ENCODE measurements at regions not wholly inside any gene's neighbourhood (a gene's known extent, or its start where the extent isn't known, plus 50 kb on each side); places are given as distances from the start of the nearest gene placed in this dataset.

DNA sequence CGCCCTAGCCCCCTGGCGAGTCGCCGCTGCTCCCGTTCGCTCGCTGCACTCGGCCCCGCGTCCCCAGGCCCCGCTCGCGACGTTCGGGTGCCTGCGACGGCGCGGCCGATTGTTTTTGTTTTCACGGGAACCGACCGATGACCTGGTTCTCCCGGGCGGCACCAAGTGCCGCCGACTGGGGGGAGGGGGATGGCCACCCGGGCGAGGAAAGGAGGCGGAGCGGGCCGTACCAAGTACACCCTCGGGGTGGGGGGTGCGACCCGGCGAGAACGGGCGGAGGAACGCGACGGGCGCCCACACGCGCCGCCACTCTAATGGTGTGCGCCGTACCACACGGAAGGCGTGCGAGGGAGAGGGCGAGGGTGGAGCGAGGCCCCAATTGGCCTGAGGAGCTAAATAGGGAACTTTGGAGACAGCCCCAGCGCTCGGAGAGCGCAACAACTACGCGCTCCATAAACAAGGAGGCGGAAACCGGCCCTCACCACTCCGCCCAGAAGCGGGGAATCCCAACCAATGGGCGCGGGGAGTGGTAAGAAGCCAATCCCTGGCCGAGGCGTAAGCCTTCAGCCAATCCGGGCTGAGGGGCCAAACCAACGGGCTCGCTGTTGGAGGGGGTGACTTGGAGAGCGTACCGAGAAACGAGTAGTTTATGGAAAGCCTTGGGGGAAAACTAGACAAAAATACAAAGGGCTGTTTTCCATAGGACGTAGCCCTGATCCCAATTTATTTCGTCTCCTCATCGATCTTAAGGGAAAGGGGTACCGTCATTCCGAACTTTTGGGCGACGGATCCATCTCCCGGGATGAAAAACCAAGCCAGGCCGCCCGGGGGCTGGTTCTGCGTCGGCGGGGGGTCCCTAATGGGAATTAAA, 54.8 kb upstream of the PLGLB1 start:
- TF ChIP-seq MAX (IDR thresholded peaks at IDR 0.05) (peak; percentile 63; the same call in 1 of the 2 replicates), EP300 (IDR thresholded peaks at IDR 0.05; ENCODE audit: borderline replicate concordance) (0 out of 2 replicates have a peak, but pooled peaks have one; percentile 13), TAF1 (IDR thresholded peaks at IDR 0.05; ENCODE audit: low read depth) (peak; percentile 67; the same call in 1 of the 2 replicates)

- peak; percentile 62 for TF ChIP-seq CEBPB (IDR thresholded peaks at IDR 0.05)
These were observed 162.6 kb upstream of the PLGLB1 start for GRCh38 chr2:87184260-87184659.

DNA sequence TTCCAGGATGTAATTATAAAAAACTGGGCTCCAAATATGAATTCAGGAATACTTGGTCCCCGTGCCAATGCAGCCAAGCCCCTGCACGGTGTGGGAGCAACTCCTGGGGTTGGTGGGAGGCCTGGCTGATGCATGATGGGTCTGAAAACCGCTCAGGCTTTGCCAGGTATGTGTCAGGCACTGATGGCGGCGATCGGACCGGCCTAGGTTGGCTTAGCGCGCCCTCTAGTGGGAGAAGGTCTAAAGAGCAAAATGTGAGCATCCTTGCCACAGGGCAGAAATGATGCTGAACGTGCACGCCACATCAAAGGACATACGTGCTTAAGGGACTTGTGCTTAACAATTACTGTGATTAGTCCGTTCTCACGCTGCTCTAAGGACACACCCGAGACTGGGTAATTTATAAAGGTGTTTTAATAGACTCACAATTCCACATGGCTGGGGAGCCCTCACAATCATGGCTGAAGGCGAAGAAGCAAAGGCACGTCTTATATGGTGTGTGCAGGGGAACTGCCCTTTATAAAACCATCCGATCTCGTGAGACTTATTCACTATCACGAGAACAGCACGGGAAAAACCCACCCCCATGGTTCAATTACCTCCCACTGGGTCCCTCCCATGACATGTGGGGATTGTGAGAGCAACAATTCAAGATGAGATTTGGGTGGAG, 196.2 kb upstream of the PLGLB1 start:
- TF ChIP-seq RAD21 (IDR thresholded peaks at IDR 0.05; ENCODE audit: low read depth), result peak; percentile 44

DNA sequence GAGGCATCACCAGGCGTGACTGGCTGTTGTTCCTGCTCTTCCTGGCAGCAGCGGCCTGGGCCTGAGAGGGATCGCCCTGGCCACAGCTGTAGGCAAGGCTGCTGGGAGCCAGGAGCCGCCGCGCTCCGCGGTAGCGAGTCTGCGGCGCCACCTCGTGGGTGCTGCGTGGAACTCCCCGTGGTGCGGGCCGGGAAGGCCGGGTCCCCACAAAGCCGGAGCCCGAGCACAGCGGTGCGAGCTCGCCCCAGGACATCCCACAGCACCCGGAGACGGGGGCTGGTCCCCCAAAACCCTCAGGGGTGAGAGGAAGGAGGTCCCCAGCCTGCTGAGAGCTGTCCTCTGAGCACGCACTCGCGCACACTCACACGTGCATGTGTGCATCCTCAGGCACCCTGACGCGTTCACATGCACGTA, 320.0 kb upstream of the PLGLB1 start:
- peak; percentile 53; the same call in 1 of the 2 replicates for TF ChIP-seq RAD21 (IDR thresholded peaks at IDR 0.05; ENCODE audit: low read depth)

GRCh38 chr2:87401726-87402345, 346.1 kb upstream of the PLGLB2 start:
- TF ChIP-seq NFIC (IDR thresholded peaks at IDR 0.05) (no peak), EGR1 (IDR thresholded peaks at IDR 0.05) (no peak), FOXM1 (IDR thresholded peaks at IDR 0.05; ENCODE audit: borderline replicate concordance, low read depth) (no peak), TAF1 (IDR thresholded peaks at IDR 0.05; ENCODE audit: low read depth) (no peak), CEBPB (IDR thresholded peaks at IDR 0.05) (no peak), EP300 (IDR thresholded peaks at IDR 0.05; ENCODE audit: borderline replicate concordance) (no peak), TCF12 (IDR thresholded peaks at IDR 0.05; ENCODE audit: low read depth) (no peak), MAX (IDR thresholded peaks at IDR 0.05) (no peak)
- TF ChIP-seq, protein P1, sequence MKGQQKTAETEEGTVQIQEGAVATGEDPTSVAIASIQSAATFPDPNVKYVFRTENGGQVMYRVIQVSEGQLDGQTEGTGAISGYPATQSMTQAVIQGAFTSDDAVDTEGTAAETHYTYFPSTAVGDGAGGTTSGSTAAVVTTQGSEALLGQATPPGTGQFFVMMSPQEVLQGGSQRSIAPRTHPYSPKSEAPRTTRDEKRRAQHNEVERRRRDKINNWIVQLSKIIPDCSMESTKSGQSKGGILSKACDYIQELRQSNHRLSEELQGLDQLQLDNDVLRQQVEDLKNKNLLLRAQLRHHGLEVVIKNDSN (IDR thresholded peaks at IDR 0.05), result no peak

- TF ChIP-seq FOXM1 (IDR thresholded peaks at IDR 0.05; ENCODE audit: borderline replicate concordance, low read depth) (no peak), TCF12 (IDR thresholded peaks at IDR 0.05; ENCODE audit: low read depth) (no peak), CREB1 (IDR thresholded peaks at IDR 0.05; ENCODE audit: low read depth) (no peak), EGR1 (IDR thresholded peaks at IDR 0.05) (no peak), REST (IDR thresholded peaks at IDR 0.05; ENCODE audit: low read depth) (no peak)
- TF ChIP-seq, protein P1 (IDR thresholded peaks at IDR 0.05), result no peak
These were observed 344.1 kb upstream of the PLGLB2 start for GRCh38 chr2:87403893-87404175.

- TF ChIP-seq CEBPB (IDR thresholded peaks at IDR 0.05), result 0 out of 2 replicates have a peak, but pooled peaks have one; percentile 52
These were observed 293.9 kb upstream of the PLGLB2 start for GRCh38 chr2:87453965-87454364.

DNA sequence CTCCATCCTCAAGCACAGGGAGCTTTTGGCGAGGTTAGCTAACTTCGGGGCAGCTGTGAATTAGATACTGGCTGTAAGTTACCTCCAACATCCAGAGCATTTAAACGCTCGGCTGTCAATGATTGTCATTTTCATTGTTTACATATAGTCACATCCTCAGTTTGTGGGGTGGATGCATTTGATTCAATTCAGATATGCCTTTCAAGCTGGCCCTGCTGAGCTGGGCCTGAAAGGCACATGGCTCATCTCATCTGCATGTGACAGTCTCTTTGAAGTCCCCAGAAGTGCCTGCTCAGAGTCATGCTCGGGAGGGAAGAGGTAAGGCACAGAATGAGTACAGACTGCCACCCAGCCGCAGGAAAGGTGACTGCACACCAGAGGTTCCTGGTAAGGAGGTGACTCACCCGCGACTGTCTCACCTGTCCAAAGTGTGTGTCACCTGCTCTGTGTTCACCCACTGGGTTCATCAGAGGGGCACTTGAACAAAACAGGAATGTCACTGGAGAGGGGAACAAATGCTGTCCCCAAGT, 281.2 kb upstream of the PLGLB2 start:
- TF ChIP-seq RAD21 (IDR thresholded peaks at IDR 0.05; ENCODE audit: low read depth), result peak; percentile 26
